HPDE6-E6E7 (cell line): ENCODE measurements at regions not wholly inside any gene's neighbourhood (a gene's known extent, or its start where the extent isn't known, plus 50 kb on each side); places are given as distances from the start of the nearest gene placed in this dataset.

Experiments
- DNase-seq: peaks from one replicate; pipeline ENCODE4 v3.0.0; 2011; ENCODE audit warnings: missing footprints; ENCODE audit errors: extremely low spot score

GRCh38 chr9:17018540-17019196 lies 116.2 kb upstream of the CNTLN start:
- DNase-seq = no peak

GRCh38 chr9:17017931-17018491 lies 116.8 kb upstream of the CNTLN start:
- no peak for DNase-seq

GRCh38 chr9:17013891-17014290 lies 120.9 kb upstream of the CNTLN start:
- DNase-seq = no peak

- peak; percentile 13 for DNase-seq
Measured at GRCh38 chr9:17013010-17013409, 121.8 kb upstream of the CNTLN start.

- no peak for DNase-seq
Measured at GRCh38 chr9:17011880-17012279, 123.0 kb upstream of the CNTLN start.

- no peak for DNase-seq
Measured at GRCh38 chr9:17009071-17009470, 125.8 kb upstream of the CNTLN start.

- DNase-seq = peak; percentile 13
Measured at GRCh38 chr9:17005056-17005823, 129.6 kb upstream of the CNTLN start.

GRCh38 chr9:17004500-17004899 lies 130.3 kb upstream of the CNTLN start:
- DNase-seq = no peak

- DNase-seq = peak; percentile 22
Measured at GRCh38 chr9:17003576-17004240, 131.1 kb upstream of the CNTLN start.

- DNase-seq = no peak
Measured at GRCh38 chr9:16996901-16997491, 126.5 kb upstream of the BNC2 start.

GRCh38 chr9:16992138-16992537 lies 121.7 kb upstream of the BNC2 start:
- no peak for DNase-seq

GRCh38 chr9:16987026-16987425 lies 116.6 kb upstream of the BNC2 start:
- no peak for DNase-seq

- no peak for DNase-seq
Measured at GRCh38 chr9:16986556-16986955, 116.1 kb upstream of the BNC2 start.

- no peak for DNase-seq
Measured at GRCh38 chr9:16985559-16986348, 115.3 kb upstream of the BNC2 start.

- no peak for DNase-seq
Measured at GRCh38 chr9:16982780-16983310, 112.4 kb upstream of the BNC2 start.

- DNase-seq = no peak
Measured at GRCh38 chr9:16976427-16976826, 106.0 kb upstream of the BNC2 start.

GRCh38 chr9:16974436-16974835 lies 104.0 kb upstream of the BNC2 start:
- DNase-seq = no peak

GRCh38 chr9:16970321-16970720 lies 99.9 kb upstream of the BNC2 start:
- no peak for DNase-seq

- peak; percentile 63 for DNase-seq
Measured at GRCh38 chr9:16964228-16964627, 93.8 kb upstream of the BNC2 start.

- DNase-seq = peak; percentile 13
Measured at GRCh38 chr9:16960084-16960483, 89.6 kb upstream of the BNC2 start.

- no peak for DNase-seq
Measured at GRCh38 chr9:16959391-16959790, 88.9 kb upstream of the BNC2 start.
